Hippocampal formation (tissue), 2 donors: ENCODE measurements at regions not wholly inside any gene's neighbourhood (a gene's known extent, or its start where the extent isn't known, plus 50 kb on each side); places are given as distances from the start of the nearest gene placed in this dataset.

Experiments
- DNase-seq, 2 donors: peaks; one replicate each; lab custom pipeline; 2025; lab: John Stamatoyannopoulos, UW

- no peak for DNase-seq
Measured at GRCh38 chr4:24105327-24106038, 215.6 kb upstream of the PPARGC1A start.

GRCh38 chr4:24104158-24104565 is 214.3 kb upstream of the PPARGC1A start:
- no peak for DNase-seq

GRCh38 chr4:24103434-24104157 is 213.7 kb upstream of the PPARGC1A start:
- DNase-seq, result no peak

- DNase-seq, result peak in 1 of 2 donors; percentile 10
Measured at GRCh38 chr4:24102621-24103020, 212.8 kb upstream of the PPARGC1A start.

GRCh38 chr4:24096603-24097002 is 206.8 kb upstream of the PPARGC1A start:
- DNase-seq, result no peak

GRCh38 chr4:24094726-24095125 is 204.9 kb upstream of the PPARGC1A start:
- DNase-seq, result no peak

GRCh38 chr4:24093446-24093845 is 203.6 kb upstream of the PPARGC1A start:
- DNase-seq, result no peak

GRCh38 chr4:24091639-24092233 is 201.9 kb upstream of the PPARGC1A start:
- peak in 1 of 2 donors; percentile 20 for DNase-seq

GRCh38 chr4:24089851-24090534 is 200.1 kb upstream of the PPARGC1A start:
- no peak for DNase-seq

GRCh38 chr4:24080871-24081270 is 191.0 kb upstream of the PPARGC1A start:
- no peak for DNase-seq

GRCh38 chr4:24078347-24078962 is 188.6 kb upstream of the PPARGC1A start:
- DNase-seq, result no peak

- no peak for DNase-seq
Measured at GRCh38 chr4:24076811-24077210, 187.0 kb upstream of the PPARGC1A start.

- DNase-seq, result no peak
Measured at GRCh38 chr4:24073948-24074347, 184.1 kb upstream of the PPARGC1A start.

- DNase-seq, result no peak
Measured at GRCh38 chr4:24071612-24072372, 181.9 kb upstream of the PPARGC1A start.

GRCh38 chr4:24070117-24070516 is 180.3 kb upstream of the PPARGC1A start:
- no peak for DNase-seq

GRCh38 chr4:24067367-24068193 is 177.7 kb upstream of the PPARGC1A start:
- DNase-seq, result peak in 1 of 2 donors; percentile 12

GRCh38 chr4:24065974-24066373 is 176.1 kb upstream of the PPARGC1A start:
- no peak for DNase-seq

- no peak for DNase-seq
Measured at GRCh38 chr4:24063731-24064130, 173.9 kb upstream of the PPARGC1A start.

- DNase-seq, result no peak
Measured at GRCh38 chr4:24060932-24061331, 171.1 kb upstream of the PPARGC1A start.

GRCh38 chr4:24059839-24060238 is 170.0 kb upstream of the PPARGC1A start:
- no peak for DNase-seq
